Islet precursor cell (in vitro differentiated cells): ENCODE measurements at regions not wholly inside any gene's neighbourhood (a gene's known extent, or its start where the extent isn't known, plus 50 kb on each side); places are given as distances from the start of the nearest gene placed in this dataset.

ENCODE experiments used
- DNase-seq: peaks from one replicate; pipeline ENCODE4 v3.0.0-alpha.2; 2018

DNA sequence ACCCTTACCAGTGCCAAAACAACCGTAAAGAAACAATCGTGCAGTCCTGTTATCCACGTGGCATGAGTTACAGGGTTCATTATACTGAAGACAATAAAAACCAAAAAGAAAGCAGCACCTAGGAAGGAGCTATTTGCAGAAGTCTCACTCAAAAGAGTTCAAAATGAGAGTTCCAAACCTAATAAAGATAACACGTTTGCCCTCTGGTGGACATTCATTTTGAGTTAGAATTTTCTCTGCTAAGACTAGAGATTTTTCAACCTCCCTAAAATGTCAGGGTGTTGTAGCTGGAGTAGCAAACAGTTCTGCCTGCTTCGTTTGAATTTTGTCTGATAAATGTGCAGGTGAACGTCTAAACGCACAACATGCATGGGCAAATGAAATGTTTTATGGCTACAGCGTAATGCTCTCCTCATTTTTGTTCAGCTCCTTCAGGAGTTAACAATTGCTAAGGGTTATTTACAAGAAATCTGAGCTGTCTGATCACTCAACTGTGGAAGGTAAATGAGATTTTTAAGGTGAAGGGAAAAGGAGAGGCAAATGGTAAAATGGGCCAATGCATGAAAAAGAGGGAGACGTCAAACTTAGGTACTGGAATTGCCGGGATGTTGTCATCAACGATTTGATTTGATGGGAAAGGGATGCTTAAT is 1067.9 kb upstream of the EEF2KMT start:
- DNase-seq: no peak

DNA sequence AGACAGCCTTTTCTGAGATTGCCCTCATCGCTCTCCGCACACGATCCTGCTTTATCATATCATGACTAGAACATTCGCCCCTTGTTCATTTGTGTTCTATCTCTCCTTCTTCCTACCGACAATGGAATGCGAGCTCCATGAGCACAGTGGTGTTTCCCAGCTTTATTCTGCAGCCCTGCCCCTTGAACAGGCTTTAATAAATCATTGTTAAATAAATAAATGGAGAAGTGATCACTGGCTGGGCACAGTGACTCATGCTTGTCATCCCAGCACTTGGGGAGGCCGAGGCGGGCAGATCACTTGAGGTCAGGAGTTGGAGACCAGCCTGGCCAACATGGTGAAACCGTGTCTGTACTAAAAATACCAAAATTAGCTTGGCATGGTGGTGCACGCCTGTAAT is 1063.3 kb upstream of the EEF2KMT start:
- no peak for DNase-seq

DNA sequence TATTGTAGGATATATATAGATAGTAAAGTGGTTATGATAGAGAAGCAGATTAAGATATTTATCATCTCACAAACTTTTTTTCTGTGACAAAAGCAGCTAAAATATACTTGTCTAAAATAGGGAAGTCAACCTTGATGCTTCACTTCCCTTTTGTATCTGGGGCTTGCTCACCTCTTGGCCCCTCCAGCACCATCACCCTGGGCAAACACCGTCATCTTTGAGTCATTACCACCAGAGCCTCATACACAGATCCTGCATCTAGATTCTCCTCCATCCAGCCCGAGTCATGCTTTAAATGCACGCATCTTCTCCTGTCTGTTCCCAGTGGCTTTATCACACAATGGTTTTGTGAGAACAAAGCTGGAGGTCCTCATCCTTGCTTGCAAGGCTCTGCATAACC is 1062.7 kb upstream of the EEF2KMT start:
- no peak for DNase-seq

DNA sequence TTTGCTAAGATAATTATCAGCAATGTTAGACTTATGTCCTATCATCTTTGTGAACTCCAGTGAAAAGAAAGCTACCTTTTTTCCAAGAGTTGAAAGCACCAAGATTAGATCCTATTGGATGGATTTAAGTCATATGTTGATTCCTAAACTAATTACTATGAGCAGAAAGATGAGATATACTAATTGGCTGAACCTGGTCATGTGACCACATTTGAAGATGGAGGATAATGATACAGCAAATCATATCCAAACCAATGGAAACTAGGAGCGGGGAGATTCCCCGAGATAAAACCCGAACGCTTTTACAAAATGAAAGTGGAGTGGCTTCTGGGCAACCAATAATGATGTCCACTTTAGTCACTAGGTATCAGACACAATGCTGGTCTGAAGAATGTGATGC is 1060.2 kb upstream of the EEF2KMT start:
- no peak for DNase-seq

DNA sequence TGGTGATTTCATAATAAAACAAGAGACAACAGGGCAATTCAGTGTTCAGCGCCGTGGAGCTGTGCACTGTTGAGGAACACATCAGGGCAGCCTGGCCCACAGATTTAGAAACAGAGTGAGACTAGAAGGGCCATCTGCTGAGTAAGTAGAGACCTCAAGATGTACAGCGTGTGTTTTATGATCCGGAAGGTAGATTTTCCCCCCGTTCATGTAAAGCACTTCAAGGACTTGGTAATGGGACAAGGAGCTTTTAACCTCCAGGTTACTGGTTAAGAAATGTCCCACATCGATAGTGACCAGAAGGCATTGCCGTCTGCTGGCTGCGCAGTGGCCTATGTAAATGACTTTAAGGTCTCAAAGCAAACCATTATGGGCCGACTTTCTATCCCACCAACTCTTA is 1057.7 kb upstream of the EEF2KMT start:
- DNase-seq: peak; percentile 10

DNA sequence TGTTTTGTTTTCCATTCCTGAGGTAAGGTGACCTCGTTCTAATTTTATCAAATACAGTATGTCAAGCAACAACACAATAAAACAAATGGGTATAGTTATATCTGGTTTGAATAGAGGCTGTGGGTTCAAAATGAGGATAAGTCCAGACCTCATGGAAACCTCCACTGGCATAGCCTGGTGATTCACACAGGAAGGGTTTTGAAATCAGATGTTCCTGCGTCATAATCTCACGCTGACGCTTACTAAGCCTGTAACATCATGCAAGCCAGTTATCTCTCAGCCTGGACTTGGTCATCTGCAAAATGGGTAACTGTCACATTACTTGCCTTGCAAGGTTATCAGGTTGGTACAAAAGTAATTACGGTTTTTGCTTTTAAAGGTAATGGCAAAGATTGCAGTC is 1056.3 kb upstream of the EEF2KMT start:
- DNase-seq: peak; percentile 7

DNA sequence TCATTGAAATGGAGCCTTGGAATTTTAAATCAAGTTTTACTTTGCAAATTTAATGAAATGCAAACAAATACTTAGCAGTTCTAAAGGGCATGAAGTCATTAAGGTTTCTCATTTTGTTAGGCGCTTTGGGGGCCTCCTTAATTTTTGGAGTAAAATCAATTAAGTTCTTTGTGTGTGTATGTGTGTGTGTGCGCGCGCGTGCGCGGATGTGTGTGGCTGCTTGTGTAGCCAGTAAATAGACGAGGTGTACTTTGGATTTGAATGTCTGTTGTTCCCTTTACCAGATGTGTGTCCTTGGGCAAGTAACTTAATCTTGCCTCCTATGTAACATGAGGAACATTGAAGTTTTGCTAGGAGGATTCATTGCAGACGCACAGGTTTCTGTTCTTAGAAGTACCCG is 1051.4 kb upstream of the EEF2KMT start:
- DNase-seq: no peak

DNA sequence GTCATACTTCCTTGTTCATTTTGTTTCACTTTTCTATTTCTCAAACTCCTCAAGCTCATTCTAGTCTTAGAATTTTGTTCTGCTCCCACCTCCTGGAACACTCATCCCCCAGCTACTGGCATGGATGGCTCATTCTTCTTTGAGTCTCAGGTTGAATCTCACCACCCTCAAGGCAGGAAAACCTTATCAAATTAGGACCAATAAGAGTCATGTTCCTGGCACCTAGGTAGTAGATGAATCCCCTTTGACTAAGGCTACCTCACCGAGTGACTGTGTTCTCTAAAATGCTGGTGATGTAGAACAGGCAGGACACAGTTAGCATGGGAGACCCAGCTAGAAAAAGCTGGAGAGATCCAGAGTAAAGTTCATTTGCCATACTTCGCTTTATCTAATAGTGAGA is 1050.8 kb upstream of the EEF2KMT start:
- DNase-seq: no peak

DNA sequence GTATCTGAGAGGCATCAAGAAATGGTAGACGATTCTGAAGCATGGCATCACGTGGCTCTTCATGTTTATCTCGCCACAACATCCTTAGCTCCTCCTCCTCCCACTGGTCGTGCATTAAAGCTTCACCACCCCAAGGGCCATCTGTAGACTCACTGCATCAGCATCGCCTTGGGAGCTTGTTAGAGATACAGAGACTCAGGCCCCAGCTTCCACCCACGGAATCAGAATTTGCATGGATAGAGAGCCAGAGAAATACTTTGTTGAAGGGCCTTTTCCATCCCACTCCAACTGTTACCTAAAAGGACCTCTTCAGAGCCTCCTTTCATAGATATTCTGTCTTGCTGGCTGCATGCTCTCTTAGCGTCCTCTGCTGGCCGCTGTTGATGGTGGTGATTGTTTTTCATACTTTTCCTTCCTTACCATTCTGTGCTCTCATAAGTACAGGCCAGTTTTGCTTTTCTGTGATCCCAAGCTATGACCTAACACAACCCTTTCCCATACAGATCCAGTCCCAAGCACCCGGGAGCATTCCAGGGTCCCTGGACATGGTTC is 1049.4 kb upstream of the EEF2KMT start:
- DNase-seq: peak; percentile 13

DNA sequence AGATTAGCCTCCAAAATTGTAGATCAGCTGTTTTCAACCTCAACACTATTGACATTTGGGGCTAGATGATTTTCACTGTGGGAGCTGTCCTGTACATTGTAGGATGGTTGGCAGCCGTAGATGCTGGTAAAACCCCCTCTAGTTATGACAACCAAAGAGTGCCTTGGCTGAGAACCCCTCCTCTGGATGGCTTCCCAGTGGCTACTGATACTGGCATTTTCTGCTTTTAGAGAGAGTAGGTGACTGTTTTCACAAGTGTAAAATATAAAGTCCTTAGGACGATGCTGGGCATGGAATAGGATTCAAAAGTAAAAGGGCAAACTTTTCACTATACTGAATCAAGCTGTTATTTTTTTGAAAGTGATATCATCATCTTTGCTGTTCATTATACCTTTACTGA is 1048.8 kb upstream of the EEF2KMT start:
- DNase-seq: no peak

DNA sequence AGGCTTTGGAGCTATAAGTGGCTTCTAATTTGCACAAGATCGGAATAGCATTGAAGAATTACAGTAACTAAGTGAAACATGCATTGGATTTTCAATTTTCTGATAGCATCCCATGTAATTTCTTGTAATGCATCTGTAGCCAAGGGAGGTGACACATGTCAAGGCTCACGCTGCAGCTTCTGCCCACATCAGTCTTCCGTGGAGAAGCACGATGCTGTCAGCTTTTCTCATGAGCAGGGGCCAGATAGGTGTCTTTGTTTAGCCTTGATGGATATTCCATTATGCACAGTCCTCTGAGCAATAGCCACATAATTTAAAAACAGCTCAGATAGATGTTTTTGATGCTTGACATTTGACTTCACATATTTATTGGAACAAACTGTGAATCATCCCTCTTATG is 1046.9 kb upstream of the EEF2KMT start:
- DNase-seq: no peak

DNA sequence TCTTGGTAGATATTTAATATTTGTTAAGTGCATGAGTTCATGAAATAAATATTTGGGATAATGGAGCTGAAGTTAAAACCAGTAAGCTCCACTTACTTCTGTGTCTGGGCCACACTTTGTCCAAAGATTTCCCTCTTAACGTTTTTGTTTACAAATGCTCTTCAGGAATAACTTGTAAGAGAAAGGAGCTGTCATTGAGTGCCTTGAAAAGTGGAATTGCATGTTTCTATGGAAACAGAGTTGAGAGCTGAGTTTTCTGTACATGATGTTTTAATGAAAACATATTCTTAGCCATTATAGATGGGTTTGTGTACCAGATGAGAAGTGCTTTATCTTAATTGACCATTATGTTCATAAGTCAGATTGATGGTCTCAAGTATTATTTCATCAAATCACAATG is 1045.4 kb upstream of the EEF2KMT start:
- DNase-seq: no peak

DNA sequence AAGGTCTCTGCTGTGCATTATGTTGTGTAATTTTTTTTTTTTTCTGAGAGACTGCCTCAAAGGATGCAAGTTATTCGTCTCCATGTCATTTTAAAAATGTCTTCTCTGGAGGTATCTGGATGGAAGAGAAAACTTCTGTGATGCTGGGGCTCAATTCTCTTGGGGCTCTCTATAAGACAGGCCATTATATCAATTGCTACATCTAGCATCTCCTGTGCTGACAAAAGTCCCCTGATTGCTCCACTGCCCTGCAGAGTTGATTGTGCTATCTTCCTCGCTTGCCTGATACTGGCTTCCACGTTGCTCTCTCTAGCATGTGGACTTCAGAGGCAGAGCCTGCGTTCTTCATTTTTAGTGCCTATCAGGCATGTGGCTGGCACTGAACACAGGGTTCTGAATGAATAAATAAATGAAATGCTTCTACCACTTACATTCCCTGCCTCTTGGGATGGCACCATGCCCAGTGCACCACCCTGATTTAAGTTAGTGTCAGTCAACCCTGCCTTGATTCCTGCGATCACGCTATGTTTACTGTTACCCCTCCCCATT is 1035.5 kb upstream of the EEF2KMT start:
- no peak for DNase-seq

DNA sequence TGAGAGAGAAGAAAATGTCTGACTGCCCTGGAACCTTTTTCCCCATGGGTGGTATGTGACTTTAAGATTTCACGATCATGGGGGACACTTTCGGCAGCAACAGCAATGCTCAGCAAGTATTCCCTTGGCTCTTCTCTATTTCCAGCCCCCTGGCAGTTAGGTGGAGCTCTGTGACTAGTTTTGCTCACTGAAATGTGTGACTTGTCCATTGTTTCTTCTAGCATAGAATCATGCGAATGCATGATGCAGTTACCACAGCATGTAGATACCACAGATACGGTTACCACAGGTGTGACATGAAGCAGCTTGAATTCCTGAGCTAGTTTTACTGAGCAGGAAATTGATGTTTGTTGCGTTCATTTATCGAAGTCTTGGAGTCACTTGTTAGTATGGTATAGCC is 1034.5 kb upstream of the EEF2KMT start:
- DNase-seq: no peak

DNA sequence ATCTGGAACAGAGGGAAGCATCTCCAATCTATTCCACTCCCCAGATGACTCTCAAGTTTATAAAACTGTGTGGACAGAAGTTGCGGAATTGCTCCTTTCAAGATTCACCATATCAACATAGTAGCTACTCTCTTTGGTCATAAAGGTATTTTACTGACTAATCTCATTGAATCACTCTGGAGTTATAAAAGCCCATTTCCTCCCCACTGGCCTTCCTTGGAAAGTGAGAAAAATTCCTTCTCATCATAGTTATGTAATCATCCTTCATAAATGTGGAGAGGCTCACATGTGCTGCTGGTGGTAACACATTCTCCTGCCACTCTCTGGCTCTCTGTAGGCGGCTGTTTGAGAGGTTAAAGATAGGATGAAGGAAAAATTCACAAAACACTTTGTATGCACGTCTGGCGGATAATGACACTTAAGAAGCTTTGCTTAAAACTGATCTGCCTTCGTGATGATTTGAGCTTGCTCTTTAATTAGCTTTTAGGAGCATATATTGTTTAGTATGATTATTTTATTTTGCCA is 1034.0 kb upstream of the EEF2KMT start:
- DNase-seq: no peak

DNA sequence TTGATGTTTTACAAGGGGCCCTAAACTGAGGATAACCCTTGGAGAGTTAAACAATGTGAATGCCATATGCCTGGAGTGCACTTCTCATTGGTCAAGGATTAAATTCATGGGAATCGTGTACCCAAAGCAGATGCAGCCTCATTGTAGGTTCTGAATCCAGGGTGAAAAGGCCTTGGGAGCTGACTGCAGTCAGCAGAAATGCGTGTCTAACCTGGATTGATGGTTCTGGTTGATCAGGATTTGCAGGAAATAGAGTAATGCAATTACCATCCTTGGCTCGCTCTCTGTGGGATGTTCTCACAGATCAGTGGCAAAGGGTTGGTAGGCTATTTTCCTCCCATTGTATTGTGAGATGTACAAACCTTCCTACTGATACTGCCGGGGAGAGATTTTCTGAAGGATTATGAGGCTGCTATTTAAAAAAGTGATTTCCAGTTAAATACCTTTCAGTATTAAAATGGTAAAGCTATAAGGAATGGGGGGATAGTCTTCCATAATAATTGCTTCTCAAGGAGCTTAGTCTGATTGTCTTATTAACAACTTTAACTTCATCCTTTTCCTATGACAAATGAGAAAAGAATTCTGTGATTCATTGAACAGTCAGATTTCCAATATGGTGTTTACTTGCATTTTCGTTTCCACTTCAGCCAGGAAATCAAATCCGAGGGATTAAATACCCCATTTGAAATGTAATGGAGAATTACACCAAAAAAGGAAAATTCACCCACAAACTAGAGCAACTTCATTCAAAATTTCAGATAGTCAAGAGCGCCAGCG is 1028.1 kb upstream of the EEF2KMT start:
- no peak for DNase-seq

DNA sequence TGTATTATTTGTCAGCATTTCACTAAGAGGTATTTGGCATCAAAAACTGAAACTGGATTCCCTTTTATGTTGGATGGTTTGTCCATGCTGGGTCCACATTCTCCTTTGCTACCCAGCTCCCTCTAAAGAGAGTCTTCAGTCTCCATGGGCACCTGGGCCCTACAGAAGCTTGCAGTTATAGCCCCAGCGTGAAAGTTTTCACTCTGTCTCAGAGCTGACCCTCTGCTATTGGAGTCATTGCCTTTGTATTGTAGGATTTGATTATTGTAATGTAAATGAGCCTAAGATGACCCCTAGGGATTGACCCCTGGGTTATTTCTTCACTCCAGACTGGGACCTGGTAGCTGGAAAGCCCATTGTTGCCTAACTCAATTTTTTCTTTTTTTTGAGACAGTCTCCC is 1026.5 kb upstream of the EEF2KMT start:
- no peak for DNase-seq

DNA sequence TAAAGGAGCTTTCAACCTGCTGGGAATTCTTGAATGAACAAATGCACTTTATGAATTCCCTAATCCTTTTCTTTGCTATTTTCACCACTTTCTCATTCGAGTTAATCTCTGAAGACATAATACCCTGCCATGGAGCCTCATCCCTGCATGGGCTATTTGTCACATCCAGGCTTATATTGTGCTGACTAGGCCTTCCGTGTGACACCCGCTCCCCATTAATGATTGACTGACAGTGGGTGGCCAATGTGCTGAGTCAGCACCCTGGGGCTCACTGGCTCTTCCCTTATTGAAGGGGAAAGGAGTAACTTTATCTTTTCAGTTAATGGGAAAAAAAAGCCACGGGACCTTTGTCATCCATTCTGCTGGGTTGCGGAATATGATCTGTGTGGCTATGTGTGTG is 1024.8 kb upstream of the EEF2KMT start:
- no peak for DNase-seq

DNA sequence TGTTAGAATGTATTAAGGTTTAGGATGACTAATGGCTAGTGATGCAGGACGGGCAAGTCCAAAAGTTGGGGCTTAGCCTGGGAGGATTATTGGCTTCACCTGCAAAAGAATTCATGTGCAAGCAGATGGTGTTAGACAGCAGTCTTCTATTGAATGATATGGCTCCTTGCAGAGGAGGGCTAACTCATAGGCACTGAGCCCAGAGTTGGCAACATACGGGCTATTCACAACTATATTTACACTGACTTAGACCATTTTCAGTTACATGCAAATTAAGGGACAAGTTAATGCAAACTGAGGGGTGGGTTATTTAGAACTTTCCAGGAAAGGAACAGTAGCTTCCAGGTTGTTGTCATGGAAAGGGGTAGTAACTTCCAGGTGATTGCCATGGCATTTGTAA is 1017.1 kb upstream of the EEF2KMT start:
- DNase-seq: no peak

DNA sequence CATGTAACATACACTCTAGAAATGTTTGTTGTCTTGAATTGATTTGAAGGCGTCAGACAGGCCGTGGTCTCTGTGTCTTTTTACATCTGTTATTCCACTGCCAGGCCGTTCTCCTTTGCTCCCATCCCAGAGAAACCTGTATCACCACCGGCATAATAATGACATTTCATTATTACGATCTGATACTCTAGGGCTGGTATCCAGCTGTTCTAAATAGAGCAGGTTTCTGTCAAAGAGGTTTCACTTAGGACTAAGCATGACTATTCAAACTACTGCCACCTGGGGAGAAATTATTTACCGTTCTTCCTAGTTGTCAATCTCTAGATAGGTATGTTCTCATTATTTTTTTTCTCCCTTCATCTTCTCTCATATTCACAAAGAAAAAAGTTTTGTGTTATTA is 1016.2 kb upstream of the EEF2KMT start:
- DNase-seq: no peak

DNA sequence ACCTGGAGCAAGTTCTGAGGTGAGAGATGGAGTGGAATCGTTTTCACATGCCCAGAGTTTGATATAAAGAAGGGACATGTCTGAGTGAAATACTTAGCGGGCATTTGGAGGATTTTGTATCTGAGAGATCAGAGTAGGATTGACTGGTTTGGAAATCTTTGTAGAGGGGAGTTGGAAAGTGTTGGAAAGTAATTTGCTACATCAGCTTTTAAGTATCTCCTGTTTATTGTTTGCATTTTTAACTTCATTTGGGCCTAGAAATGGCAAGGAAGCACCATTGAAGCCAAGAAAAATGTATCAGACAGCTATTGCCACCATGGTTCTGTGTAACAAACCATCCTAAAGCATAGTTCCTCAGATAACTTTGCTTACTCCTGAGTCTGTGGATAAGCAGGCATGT is 1015.1 kb upstream of the EEF2KMT start:
- DNase-seq: no peak

DNA sequence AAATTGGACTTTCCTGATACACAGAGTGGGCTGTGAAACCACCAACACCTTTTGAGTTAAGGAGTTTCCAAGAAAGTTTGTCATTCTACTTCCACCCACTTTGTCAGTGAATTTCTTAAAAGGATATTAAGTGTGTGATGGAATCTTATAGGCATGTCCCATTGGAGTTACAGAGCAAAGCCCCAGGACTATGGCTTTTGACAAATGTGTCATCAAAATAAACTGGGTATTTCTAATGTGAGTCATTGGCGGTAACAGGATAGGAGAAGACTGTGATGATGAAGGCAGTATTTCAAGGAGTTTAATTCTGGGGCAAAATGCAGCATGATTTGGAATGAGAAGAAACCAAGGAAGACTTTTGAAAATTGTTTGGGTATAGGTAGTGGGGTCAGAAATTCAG is 1013.8 kb upstream of the EEF2KMT start:
- no peak for DNase-seq

DNA sequence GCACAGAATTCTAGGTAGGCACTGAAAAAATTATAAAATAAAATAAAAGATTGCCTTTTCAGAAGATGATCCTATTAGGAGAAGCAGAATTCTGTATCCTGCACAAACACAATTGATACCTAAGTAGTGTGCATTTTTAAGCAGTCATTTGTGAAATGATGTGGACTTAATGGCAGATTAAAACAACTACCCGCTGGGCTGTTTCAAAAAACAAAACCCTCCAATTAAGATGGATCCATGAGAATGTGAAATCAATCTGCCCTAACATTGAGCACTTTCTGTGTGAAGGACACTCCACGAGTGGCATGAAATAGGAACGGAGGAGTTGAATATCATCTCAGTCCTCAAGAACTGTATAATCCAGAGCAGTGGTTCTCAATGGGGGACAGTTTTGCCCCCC is 1012.8 kb upstream of the EEF2KMT start:
- DNase-seq: no peak

DNA sequence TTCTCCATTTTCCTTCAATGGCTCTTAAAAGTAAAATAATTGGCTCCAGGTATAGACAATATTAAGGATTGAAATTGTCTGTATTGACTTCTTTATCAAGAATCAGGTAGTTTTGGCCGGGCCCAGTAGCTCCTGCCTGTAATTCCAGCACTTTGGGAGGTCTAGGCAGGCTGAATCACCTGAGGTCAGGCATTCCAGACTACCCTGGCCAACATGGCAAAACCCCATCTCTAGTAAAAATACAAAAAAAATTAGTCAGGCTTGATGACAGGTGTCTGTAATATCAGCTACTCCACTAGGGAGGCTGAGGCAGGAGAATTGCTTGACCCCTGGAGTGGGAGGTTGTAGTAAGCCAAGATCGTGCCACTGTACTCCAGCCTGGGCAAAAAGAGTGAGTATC is 1008.5 kb upstream of the EEF2KMT start:
- DNase-seq: no peak
